SU-DHL-6 (cell line): ENCODE measurements at regions not wholly inside any gene's neighbourhood (a gene's known extent, or its start where the extent isn't known, plus 50 kb on each side); places are given as distances from the start of the nearest gene placed in this dataset.

Experiments
- EZH2phosphoT487 ChIP-seq: fragments of 200-600 bp; sonication (generic), shearing (Covaris generic); conservative IDR thresholded peaks from 2 replicates; pipeline ENCODE4 v1.6.1; 2018; ENCODE audit warnings: mild to moderate bottlenecking, antibody characterized with exemption, low read length, moderate library complexity, mixed read lengths
- TF ChIP-seq, protein P1 (sequence below): fragments of 200-600 bp; sonication (generic); IDR thresholded peaks from one replicate; pipeline ENCODE4 v1.5.1; 2017; ENCODE audit warnings: antibody characterized with exemption, mild to moderate bottlenecking, low read length, moderate library complexity; ENCODE audit not compliant: insufficient read depth, poor library complexity, severe bottlenecking

DNA sequence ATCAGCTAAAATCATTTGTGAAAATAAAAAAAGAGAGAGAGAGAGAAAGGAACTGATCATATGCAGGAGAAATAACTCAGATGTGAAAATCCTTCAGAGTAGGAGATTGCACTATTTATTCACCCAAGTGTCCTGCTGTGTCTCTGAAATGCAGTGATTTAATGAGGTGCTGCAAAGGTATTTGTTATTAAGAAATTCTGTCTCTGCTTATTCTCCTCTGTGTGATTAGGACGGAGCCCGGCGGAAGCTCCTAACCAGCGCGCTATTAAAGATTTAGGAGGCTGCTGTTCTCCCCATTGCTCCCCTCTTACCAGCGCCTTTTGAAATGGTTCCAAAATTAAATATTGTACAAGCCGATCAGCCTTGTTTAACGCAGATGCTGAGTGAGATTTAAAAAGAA lies 528.3 kb downstream of the BUD13 start:
- TF ChIP-seq, protein P1, sequence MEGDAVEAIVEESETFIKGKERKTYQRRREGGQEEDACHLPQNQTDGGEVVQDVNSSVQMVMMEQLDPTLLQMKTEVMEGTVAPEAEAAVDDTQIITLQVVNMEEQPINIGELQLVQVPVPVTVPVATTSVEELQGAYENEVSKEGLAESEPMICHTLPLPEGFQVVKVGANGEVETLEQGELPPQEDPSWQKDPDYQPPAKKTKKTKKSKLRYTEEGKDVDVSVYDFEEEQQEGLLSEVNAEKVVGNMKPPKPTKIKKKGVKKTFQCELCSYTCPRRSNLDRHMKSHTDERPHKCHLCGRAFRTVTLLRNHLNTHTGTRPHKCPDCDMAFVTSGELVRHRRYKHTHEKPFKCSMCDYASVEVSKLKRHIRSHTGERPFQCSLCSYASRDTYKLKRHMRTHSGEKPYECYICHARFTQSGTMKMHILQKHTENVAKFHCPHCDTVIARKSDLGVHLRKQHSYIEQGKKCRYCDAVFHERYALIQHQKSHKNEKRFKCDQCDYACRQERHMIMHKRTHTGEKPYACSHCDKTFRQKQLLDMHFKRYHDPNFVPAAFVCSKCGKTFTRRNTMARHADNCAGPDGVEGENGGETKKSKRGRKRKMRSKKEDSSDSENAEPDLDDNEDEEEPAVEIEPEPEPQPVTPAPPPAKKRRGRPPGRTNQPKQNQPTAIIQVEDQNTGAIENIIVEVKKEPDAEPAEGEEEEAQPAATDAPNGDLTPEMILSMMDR, result no peak
- TF ChIP-seq EZH2phosphoT487, result no peak
